Caco-2 (cell line): ENCODE measurements at regions not wholly inside any gene's neighbourhood (a gene's known extent, or its start where the extent isn't known, plus 50 kb on each side); places are given as distances from the start of the nearest gene placed in this dataset.

ENCODE experiments used
- BruUV-seq: library from RNA; stranded (reverse); fragments of 400-500 nt; replicated peaks from 2 replicates; lab custom pipeline; 2021; lab: Mats Ljungman, UMichigan
- CTCF ChIA-PET: fragments of 300-600 bp; sonication (Branson Sonifier 250); formaldehyde crosslinking; loops from one replicate; lab custom pipeline; 2022; ENCODE audit warnings: antibody characterized with exemption; lab: Charles Lee
- POLR2A ChIA-PET: fragments of 300-600 bp; sonication (Branson Sonifier 250); formaldehyde crosslinking; loops from one replicate; lab custom pipeline; 2022; ENCODE audit warnings: antibody characterized with exemption; lab: Charles Lee
- DNase-seq, 2 experiments: peaks; one replicate each; pipeline versions ENCODE4 v3.0.0 to v3.0.0-alpha.2; 2020 to 2022
- H3K27me3 ChIP-seq: replicated peaks from 2 replicates; pipeline ENCODE4 v1.6.0; 2011; ENCODE audit warnings: low read length; ENCODE audit not compliant: control insufficient read depth, insufficient read depth
- H3K36me3 ChIP-seq: 2 replicates; pipeline ENCODE4 v1.5.1; 2011; ENCODE audit warnings: low read length; ENCODE audit not compliant: control insufficient read depth, insufficient read depth
- H3K4me1 ChIP-seq: fragments of 250-450 bp; sonication (Bioruptor Pico); 2 replicates; pipeline ENCODE4 v1.5.1; 2020; ENCODE audit warnings: mild to moderate bottlenecking
- H3K4me3 ChIP-seq: 2 replicates; pipeline ENCODE4 v1.5.1; 2011; ENCODE audit warnings: low read depth, mild to moderate bottlenecking, control low read depth, low read length
- H3K9me3 ChIP-seq: fragments of 250-450 bp; sonication (Bioruptor Pico); 2 replicates; pipeline ENCODE4 v1.5.1; 2020; ENCODE audit warnings: mild to moderate bottlenecking, moderate library complexity
- H3K27ac Mint-ChIP-seq: one replicate; pipeline ENCODE4 v1.8.0; 2022; ENCODE audit warnings: mixed read lengths; ENCODE audit not compliant: unreplicated experiment
- H3K27me3 Mint-ChIP-seq: one replicate; pipeline ENCODE4 v1.8.0; 2022; ENCODE audit warnings: mixed read lengths; ENCODE audit not compliant: insufficient read depth, unreplicated experiment
- H3K36me3 Mint-ChIP-seq: one replicate; pipeline ENCODE4 v1.8.0; 2022; ENCODE audit warnings: mild to moderate bottlenecking, mixed read lengths; ENCODE audit not compliant: insufficient read depth, unreplicated experiment
- H3K4me1 Mint-ChIP-seq: one replicate; pipeline ENCODE4 v1.8.0; 2022; ENCODE audit warnings: low read depth, mixed read lengths; ENCODE audit not compliant: unreplicated experiment
- H3K4me3 Mint-ChIP-seq: one replicate; pipeline ENCODE4 v1.8.0; 2022; ENCODE audit warnings: mild to moderate bottlenecking, moderate library complexity, mixed read lengths; ENCODE audit not compliant: unreplicated experiment
- H3K9me3 Mint-ChIP-seq: one replicate; pipeline ENCODE4 v1.8.0; 2022; ENCODE audit warnings: mixed read lengths; ENCODE audit not compliant: unreplicated experiment
- intact Hi-C: fragments of 100-400 bp; cut with micrococcal nuclease; formaldehyde crosslinking; loops from one replicate; pipeline ENCODE4 v1.10.0; 2022; ENCODE audit not compliant: unreplicated experiment
- TF ChIP-seq, protein P1 (sequence below), 2 experiments: fragments of 200-600 bp in 1 of 2; IDR thresholded peaks; 1 replicate in 1 of 2; 2 replicates in 1 of 2; pipeline versions ENCODE4 v1.5.1 to v1.8.0; 2011 to 2022; ENCODE audit warnings: antibody characterized with exemption in 1 of 2, control low read depth in 1 of 2, inconsistent platforms in 1 of 2, low read depth in 1 of 2, low read length in 1 of 2, mild to moderate bottlenecking in 1 of 2, moderate library complexity in 1 of 2; ENCODE audit not compliant: insufficient read depth in 1 of 2, severe bottlenecking in 1 of 2, unreplicated experiment in 1 of 2

- TF ChIP-seq, protein P1, sequence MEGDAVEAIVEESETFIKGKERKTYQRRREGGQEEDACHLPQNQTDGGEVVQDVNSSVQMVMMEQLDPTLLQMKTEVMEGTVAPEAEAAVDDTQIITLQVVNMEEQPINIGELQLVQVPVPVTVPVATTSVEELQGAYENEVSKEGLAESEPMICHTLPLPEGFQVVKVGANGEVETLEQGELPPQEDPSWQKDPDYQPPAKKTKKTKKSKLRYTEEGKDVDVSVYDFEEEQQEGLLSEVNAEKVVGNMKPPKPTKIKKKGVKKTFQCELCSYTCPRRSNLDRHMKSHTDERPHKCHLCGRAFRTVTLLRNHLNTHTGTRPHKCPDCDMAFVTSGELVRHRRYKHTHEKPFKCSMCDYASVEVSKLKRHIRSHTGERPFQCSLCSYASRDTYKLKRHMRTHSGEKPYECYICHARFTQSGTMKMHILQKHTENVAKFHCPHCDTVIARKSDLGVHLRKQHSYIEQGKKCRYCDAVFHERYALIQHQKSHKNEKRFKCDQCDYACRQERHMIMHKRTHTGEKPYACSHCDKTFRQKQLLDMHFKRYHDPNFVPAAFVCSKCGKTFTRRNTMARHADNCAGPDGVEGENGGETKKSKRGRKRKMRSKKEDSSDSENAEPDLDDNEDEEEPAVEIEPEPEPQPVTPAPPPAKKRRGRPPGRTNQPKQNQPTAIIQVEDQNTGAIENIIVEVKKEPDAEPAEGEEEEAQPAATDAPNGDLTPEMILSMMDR (IDR thresholded peaks at IDR 0.05; ENCODE audit: insufficient read depth in 1 of 2, low read depth in 1 of 2, low read length in 1 of 2, severe bottlenecking in 1 of 2, unreplicated experiment in 1 of 2) = no peak
- no peaks in the 10 kb centered on the region for H3K4me1 Mint-ChIP-seq
- CTCF ChIA-PET = no interaction called here
- no peaks in the 10 kb centered on the region for H3K36me3 ChIP-seq
- no peak overlapping the region for H3K27ac Mint-ChIP-seq
- BruUV-seq = no TSS peak
- H3K4me3 ChIP-seq = no peak overlapping the region
- peaks cover 10% of the 10 kb centered on the region for H3K9me3 ChIP-seq
- intact Hi-C loops = no loop called here
- H3K4me3 Mint-ChIP-seq = no peak overlapping the region
- no peaks in the 10 kb centered on the region for H3K9me3 Mint-ChIP-seq
- no peaks in the 10 kb centered on the region for H3K4me1 ChIP-seq
- POLR2A ChIA-PET = no interaction called here
- no peaks in the 10 kb centered on the region for H3K36me3 Mint-ChIP-seq
- no peaks in the 10 kb centered on the region for H3K27me3 ChIP-seq
- DNase-seq = no peak
- no peaks in the 10 kb centered on the region for H3K27me3 Mint-ChIP-seq
Measured at GRCh38 chr13:57843521-57843920, 212.0 kb downstream of the PCDH17 start.

DNA sequence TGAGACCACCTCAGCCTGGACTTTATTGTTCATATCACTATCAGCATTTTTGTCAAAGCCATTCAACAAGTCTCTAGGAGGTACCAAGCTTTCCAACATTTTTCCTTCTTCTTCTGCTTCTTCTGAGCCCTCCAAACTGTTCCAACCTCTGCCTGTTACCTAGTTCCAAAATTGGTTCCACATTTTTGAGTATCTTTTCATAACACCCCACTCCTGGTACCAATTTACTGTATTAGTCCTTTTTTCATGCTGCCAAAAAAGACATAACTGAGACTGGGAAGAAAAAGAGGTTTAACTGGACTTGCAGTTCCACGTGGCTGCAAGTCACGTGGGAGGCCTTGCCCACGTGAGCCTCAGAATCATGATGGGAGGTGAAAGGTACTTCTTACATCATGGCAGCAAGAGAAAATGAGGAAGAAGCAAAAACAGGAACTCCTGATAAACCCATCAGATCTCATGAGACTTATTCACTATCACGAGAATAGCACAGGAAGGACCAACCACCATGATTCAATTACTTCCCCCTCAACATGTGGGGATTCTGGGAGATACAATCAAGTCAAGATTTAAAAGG is 215.1 kb downstream of the PCDH17 start:
- intact Hi-C loops = no loop called here
- ChIA-PET POLR2A (no interaction called here), CTCF (no interaction called here)
- Histone ChIP-seq H3K9me3 (peaks cover 10% of the 10 kb centered on the region), H3K27me3 (no peaks in the 10 kb centered on the region), H3K4me3 (no peak overlapping the region), H3K4me1 (no peaks in the 10 kb centered on the region), H3K36me3 (no peaks in the 10 kb centered on the region)
- Mint-ChIP-seq H3K27ac (no peak overlapping the region), H3K4me1 (no peaks in the 10 kb centered on the region), H3K36me3 (no peaks in the 10 kb centered on the region), H3K27me3 (no peaks in the 10 kb centered on the region), H3K9me3 (no peaks in the 10 kb centered on the region), H3K4me3 (no peak overlapping the region)
- BruUV-seq = no TSS peak
- no peak for DNase-seq
- TF ChIP-seq, protein P1 (IDR thresholded peaks at IDR 0.05; ENCODE audit: insufficient read depth in 1 of 2, low read depth in 1 of 2, low read length in 1 of 2, severe bottlenecking in 1 of 2, unreplicated experiment in 1 of 2) = no peak

DNA sequence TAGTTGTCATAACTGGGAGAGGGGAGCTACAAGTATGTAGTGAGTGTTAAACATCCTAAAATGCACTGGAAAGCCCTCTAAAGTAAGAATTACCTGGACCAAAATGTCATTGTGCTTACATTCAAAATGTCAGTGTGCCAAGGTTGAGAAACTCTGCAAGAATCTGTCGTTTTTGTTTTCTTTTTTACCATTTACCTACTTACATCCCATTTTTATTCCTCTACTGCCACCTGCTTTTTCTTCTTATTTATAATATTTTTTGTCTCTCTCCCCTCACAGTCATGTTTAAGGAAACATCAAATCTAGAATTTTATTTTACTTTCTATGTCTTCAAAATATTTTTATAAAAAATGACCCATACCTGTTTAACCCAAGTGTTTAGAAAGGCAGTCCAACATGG is 226.4 kb downstream of the PCDH17 start:
- intact Hi-C loops = loop anchor here (5.0 kb wide), 1 partner anchor 231 kb away; no protein-coding TSS in a partner anchor
- H3K27me3 Mint-ChIP-seq = no peaks in the 10 kb centered on the region
- H3K9me3 Mint-ChIP-seq = no peaks in the 10 kb centered on the region
- Histone ChIP-seq H3K4me3 (no peak overlapping the region), H3K27me3 (no peaks in the 10 kb centered on the region), H3K36me3 (no peaks in the 10 kb centered on the region), H3K9me3 (0 out of 2 replicates have a peak, but pooled peaks cover 2% of the 10 kb centered on the region), H3K4me1 (no peaks in the 10 kb centered on the region)
- POLR2A ChIA-PET = no interaction called here
- H3K4me1 Mint-ChIP-seq = no peaks in the 10 kb centered on the region
- TF ChIP-seq, protein P1 (IDR thresholded peaks at IDR 0.05; ENCODE audit: insufficient read depth in 1 of 2, low read depth in 1 of 2, low read length in 1 of 2, severe bottlenecking in 1 of 2, unreplicated experiment in 1 of 2) = no peak
- DNase-seq = no peak
- no TSS peak for BruUV-seq
- H3K27ac Mint-ChIP-seq = no peak overlapping the region
- H3K36me3 Mint-ChIP-seq = no peaks in the 10 kb centered on the region
- H3K4me3 Mint-ChIP-seq = no peak overlapping the region
- CTCF ChIA-PET = no interaction called here
